ENCODE measurements at regions not wholly inside any gene's neighbourhood (a gene's known extent, or its start where the extent isn't known, plus 50 kb on each side); places are given as distances from the start of the nearest gene placed in this dataset.

GRCh38 chr2:9720352-9721093 is 89.7 kb upstream of the YWHAQ start:
- Histone ChIP-seq H2AFZ (ENCODE audit: low read depth, low read length) (no peak overlapping the region), H3K36me3 (ENCODE audit: control insufficient read depth in 1 of 2, insufficient read depth in 2 of 2, low read depth in 1 of 2, low read length in 2 of 2) (no peaks in the 10 kb centered on the region), H3K4me1 (ENCODE audit: control insufficient read depth, insufficient read depth, low read depth, low read length) (peaks cover 3% of the 10 kb centered on the region), H2BK120ac (ENCODE audit: low read depth, low read length) (no peak overlapping the region), H3K23ac (ENCODE audit: low read length in 2 of 2) (no peak overlapping the region), H3K9me3 (ENCODE audit: control insufficient read depth, low read length) (no peaks in the 10 kb centered on the region), H3K27ac (ENCODE audit: low read length, poor library complexity, severe bottlenecking) (no peak overlapping the region), H3K4ac (ENCODE audit: low read depth in 1 of 2, low read length in 2 of 2) (no peak overlapping the region), H3K79me1 (replicated peaks; ENCODE audit: low read length, poor library complexity, severe bottlenecking) (no peaks in the 10 kb centered on the region), H2BK12ac (ENCODE audit: low read length in 2 of 2) (no peak overlapping the region), H2AK5ac (ENCODE audit: low read length, severe bottlenecking) (no peak overlapping the region), H4K8ac (ENCODE audit: low read length) (no peak overlapping the region), H2BK5ac (ENCODE audit: low read depth, low read length, poor library complexity, severe bottlenecking) (no peak overlapping the region), H3K9ac (ENCODE audit: low read length) (no peak overlapping the region), H3K4me3 (ENCODE audit: insufficient read depth in 1 of 2, low read depth in 1 of 2, low read length in 2 of 2) (no peak overlapping the region), H3K27me3 (ENCODE audit: control insufficient read depth in 1 of 2, insufficient read depth in 1 of 2, low read length in 2 of 2) (peaks cover 0 to 2% of the 10 kb centered on the region in 2 experiments), H3K18ac (ENCODE audit: low read depth in 1 of 2, low read length in 2 of 2) (no peak overlapping the region), H3K14ac (ENCODE audit: low read length in 2 of 2) (no peak overlapping the region), H3K4me2 (ENCODE audit: low read length, poor library complexity, severe bottlenecking) (no peak overlapping the region), H4K91ac (ENCODE audit: low read length) (no peak overlapping the region), H2BK15ac (ENCODE audit: low read depth, poor library complexity, severe bottlenecking) (no peak overlapping the region)
- WGBS, result 91% methylated on average over 9 of the region's 9 CpGs
- no peak for DNase-seq

- WGBS, result 90% methylated on average over 7 of the region's 7 CpGs
- H3K4me1 ChIP-seq (ENCODE audit: control insufficient read depth, insufficient read depth, low read depth, low read length), result peaks cover 3% of the 10 kb centered on the region
Observed at GRCh38 chr2:9721344-9721743, 90.5 kb upstream of the YWHAQ start.

GRCh38 chr2:9722451-9722850 is 91.7 kb upstream of the YWHAQ start:
- Histone ChIP-seq H3K9ac (ENCODE audit: low read length) (no peak overlapping the region), H2BK5ac (ENCODE audit: low read depth, low read length, poor library complexity, severe bottlenecking) (no peak overlapping the region), H3K4ac (ENCODE audit: low read depth in 1 of 2, low read length in 2 of 2) (no peak overlapping the region), H3K9me3 (ENCODE audit: control insufficient read depth, low read length) (no peaks in the 10 kb centered on the region), H3K36me3 (ENCODE audit: control insufficient read depth in 1 of 2, insufficient read depth in 2 of 2, low read depth in 1 of 2, low read length in 2 of 2) (no peaks in the 10 kb centered on the region), H3K14ac (ENCODE audit: low read length in 2 of 2) (no peak overlapping the region), H2BK120ac (ENCODE audit: low read depth, low read length) (no peak overlapping the region), H4K8ac (ENCODE audit: low read length) (no peak overlapping the region), H3K18ac (ENCODE audit: low read depth in 1 of 2, low read length in 2 of 2) (no peak overlapping the region), H4K91ac (ENCODE audit: low read length) (no peak overlapping the region), H3K27me3 (ENCODE audit: control insufficient read depth in 1 of 2, insufficient read depth in 1 of 2, low read length in 2 of 2) (peaks cover 0 to 2% of the 10 kb centered on the region in 2 experiments), H3K4me2 (ENCODE audit: low read length, poor library complexity, severe bottlenecking) (no peak overlapping the region), H2AK5ac (ENCODE audit: low read length, severe bottlenecking) (no peak overlapping the region), H3K4me3 (ENCODE audit: insufficient read depth in 1 of 2, low read depth in 1 of 2, low read length in 2 of 2) (no peak overlapping the region), H3K27ac (ENCODE audit: low read length, poor library complexity, severe bottlenecking) (no peak overlapping the region), H2AFZ (ENCODE audit: low read depth, low read length) (no peak overlapping the region), H3K23ac (ENCODE audit: low read length in 2 of 2) (no peak overlapping the region), H3K79me1 (replicated peaks; ENCODE audit: low read length, poor library complexity, severe bottlenecking) (no peaks in the 10 kb centered on the region), H2BK12ac (ENCODE audit: low read length in 2 of 2) (no peak overlapping the region), H2BK15ac (ENCODE audit: low read depth, poor library complexity, severe bottlenecking) (no peak overlapping the region), H3K4me1 (ENCODE audit: control insufficient read depth, insufficient read depth, low read depth, low read length) (peaks cover 3% of the 10 kb centered on the region)
- no CpG with 5 or more reads among the region's 4 CpGs for WGBS
- no peak for DNase-seq

More at GRCh38 chr2:9721344-9721743, 90.5 kb upstream of the YWHAQ start:
- Histone ChIP-seq H2BK15ac (ENCODE audit: low read depth, poor library complexity, severe bottlenecking) (no peak overlapping the region), H3K4me3 (ENCODE audit: insufficient read depth in 1 of 2, low read depth in 1 of 2, low read length in 2 of 2) (no peak overlapping the region), H3K79me1 (replicated peaks; ENCODE audit: low read length, poor library complexity, severe bottlenecking) (no peaks in the 10 kb centered on the region), H2BK12ac (ENCODE audit: low read length in 2 of 2) (no peak overlapping the region), H3K27ac (ENCODE audit: low read length, poor library complexity, severe bottlenecking) (no peak overlapping the region), H3K4ac (ENCODE audit: low read depth in 1 of 2, low read length in 2 of 2) (no peak overlapping the region), H2AK5ac (ENCODE audit: low read length, severe bottlenecking) (no peak overlapping the region), H3K14ac (ENCODE audit: low read length in 2 of 2) (no peak overlapping the region), H4K91ac (ENCODE audit: low read length) (no peak overlapping the region), H3K4me2 (ENCODE audit: low read length, poor library complexity, severe bottlenecking) (no peak overlapping the region), H3K27me3 (ENCODE audit: control insufficient read depth in 1 of 2, insufficient read depth in 1 of 2, low read length in 2 of 2) (peaks cover 0 to 2% of the 10 kb centered on the region in 2 experiments), H2BK120ac (ENCODE audit: low read depth, low read length) (no peak overlapping the region), H2AFZ (ENCODE audit: low read depth, low read length) (no peak overlapping the region), H2BK5ac (ENCODE audit: low read depth, low read length, poor library complexity, severe bottlenecking) (no peak overlapping the region), H4K8ac (ENCODE audit: low read length) (no peak overlapping the region), H3K23ac (ENCODE audit: low read length in 2 of 2) (no peak overlapping the region), H3K18ac (ENCODE audit: low read depth in 1 of 2, low read length in 2 of 2) (no peak overlapping the region), H3K9ac (ENCODE audit: low read length) (no peak overlapping the region), H3K36me3 (ENCODE audit: control insufficient read depth in 1 of 2, insufficient read depth in 2 of 2, low read depth in 1 of 2, low read length in 2 of 2) (no peaks in the 10 kb centered on the region), H3K9me3 (ENCODE audit: control insufficient read depth, low read length) (no peaks in the 10 kb centered on the region)
- no peak for DNase-seq

GRCh38 chr2:9724565-9724964 is 93.8 kb upstream of the YWHAQ start:
- 94% methylated on average over 11 of the region's 11 CpGs for WGBS
- Histone ChIP-seq H3K9ac (ENCODE audit: low read length) (no peak overlapping the region), H3K4me1 (ENCODE audit: control insufficient read depth, insufficient read depth, low read depth, low read length) (peaks cover 3% of the 10 kb centered on the region), H2BK12ac (ENCODE audit: low read length in 2 of 2) (no peak overlapping the region), H2BK15ac (ENCODE audit: low read depth, poor library complexity, severe bottlenecking) (no peak overlapping the region), H2AFZ (ENCODE audit: low read depth, low read length) (no peak overlapping the region), H3K36me3 (ENCODE audit: control insufficient read depth in 1 of 2, insufficient read depth in 2 of 2, low read depth in 1 of 2, low read length in 2 of 2) (no peaks in the 10 kb centered on the region), H3K23ac (ENCODE audit: low read length in 2 of 2) (no peak overlapping the region), H3K9me3 (ENCODE audit: control insufficient read depth, low read length) (no peaks in the 10 kb centered on the region), H2AK5ac (ENCODE audit: low read length, severe bottlenecking) (no peak overlapping the region), H3K4ac (ENCODE audit: low read depth in 1 of 2, low read length in 2 of 2) (no peak overlapping the region), H3K27me3 (ENCODE audit: control insufficient read depth in 1 of 2, insufficient read depth in 1 of 2, low read length in 2 of 2) (peaks cover 0 to 2% of the 10 kb centered on the region in 2 experiments), H4K91ac (ENCODE audit: low read length) (no peak overlapping the region), H3K79me1 (replicated peaks; ENCODE audit: low read length, poor library complexity, severe bottlenecking) (no peaks in the 10 kb centered on the region), H3K4me2 (ENCODE audit: low read length, poor library complexity, severe bottlenecking) (no peak overlapping the region), H4K8ac (ENCODE audit: low read length) (no peak overlapping the region), H3K14ac (ENCODE audit: low read length in 2 of 2) (no peak overlapping the region), H3K18ac (ENCODE audit: low read depth in 1 of 2, low read length in 2 of 2) (no peak overlapping the region), H2BK120ac (ENCODE audit: low read depth, low read length) (no peak overlapping the region), H2BK5ac (ENCODE audit: low read depth, low read length, poor library complexity, severe bottlenecking) (no peak overlapping the region), H3K27ac (ENCODE audit: low read length, poor library complexity, severe bottlenecking) (no peak overlapping the region), H3K4me3 (ENCODE audit: insufficient read depth in 1 of 2, low read depth in 1 of 2, low read length in 2 of 2) (no peak overlapping the region)
- no peak for DNase-seq
